ENCODE measurements at regions not wholly inside any gene's neighbourhood (a gene's known extent, or its start where the extent isn't known, plus 50 kb on each side); places are given as distances from the start of the nearest gene placed in this dataset.

DNA sequence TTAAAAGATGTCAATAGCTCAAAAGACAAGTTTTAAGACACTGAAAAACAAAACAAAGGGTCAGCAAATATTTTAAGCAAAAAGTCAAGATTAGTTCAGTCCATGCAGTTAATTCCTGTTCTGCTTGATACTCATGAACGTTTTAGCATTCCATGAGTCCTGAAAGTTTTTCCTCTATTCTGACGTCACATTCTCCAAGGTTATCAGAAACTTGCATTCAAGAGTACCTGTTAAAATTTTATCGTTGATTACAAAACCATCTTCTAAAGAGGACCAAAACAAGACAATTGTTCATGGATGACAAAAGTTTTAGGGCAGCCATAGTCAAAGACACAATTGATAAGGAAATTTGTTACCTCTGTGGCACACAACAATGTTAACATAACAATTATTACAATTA lies 52.5 kb upstream of the VOPP1 start:
- H3K9ac ChIP-seq (ENCODE audit: low read length), result no peak overlapping the region

DNA sequence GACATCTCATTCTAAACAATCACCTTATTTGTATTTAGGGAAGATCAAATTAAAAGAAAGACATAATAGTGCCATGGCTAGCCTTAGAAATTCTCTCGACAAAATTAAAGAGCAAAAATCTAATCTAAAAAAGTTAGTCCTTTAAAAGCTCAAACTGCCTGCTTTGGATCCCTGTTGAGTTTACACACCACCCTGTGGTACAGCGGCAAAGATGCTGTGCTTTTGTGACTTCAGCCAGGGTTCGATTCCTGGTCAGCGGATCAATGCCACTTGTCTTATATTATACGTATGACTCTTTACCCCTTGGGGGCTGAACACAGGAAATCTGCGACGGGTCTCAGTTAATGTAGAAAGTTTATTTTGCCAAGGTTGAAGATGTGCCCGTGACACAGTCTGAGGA lies 51.3 kb upstream of the VOPP1 start:
- Histone ChIP-seq H2AFZ (ENCODE audit: low read depth, low read length, severe bottlenecking) (no peak overlapping the region), H3F3A (ENCODE audit: insufficient read depth) (no peaks in the 10 kb centered on the region), H3K79me2 (ENCODE audit: insufficient read depth, low read length) (no peaks in the 10 kb centered on the region), H3K27me3 (ENCODE audit: low read length) (no peaks in the 10 kb centered on the region), H3K9me3 (ENCODE audit: insufficient read depth, low read length) (peaks cover 23% of the 10 kb centered on the region; the same call in 1 of the 2 replicates), H3K9ac (ENCODE audit: low read length) (no peak overlapping the region), H4K20me1 (ENCODE audit: low read depth, low read length) (no peaks in the 10 kb centered on the region), H3K4me3 (ENCODE audit: insufficient read depth, low read length, poor library complexity, severe bottlenecking) (no peak overlapping the region), H3K4me2 (ENCODE audit: low read depth, low read length, poor library complexity, severe bottlenecking) (no peak overlapping the region), H3K9me2 (replicated peaks; ENCODE audit: insufficient read depth, low read length) (no peaks in the 10 kb centered on the region), H3K27ac (ENCODE audit: low read depth, low read length) (no peak overlapping the region), H3K36me3 (ENCODE audit: low read length) (no peaks in the 10 kb centered on the region)
- TF ChIP-seq EZH2phosphoT487 (conservative IDR thresholded peaks at IDR 0.05; ENCODE audit: low read length), result no peak
- TF ChIP-seq, protein P1, sequence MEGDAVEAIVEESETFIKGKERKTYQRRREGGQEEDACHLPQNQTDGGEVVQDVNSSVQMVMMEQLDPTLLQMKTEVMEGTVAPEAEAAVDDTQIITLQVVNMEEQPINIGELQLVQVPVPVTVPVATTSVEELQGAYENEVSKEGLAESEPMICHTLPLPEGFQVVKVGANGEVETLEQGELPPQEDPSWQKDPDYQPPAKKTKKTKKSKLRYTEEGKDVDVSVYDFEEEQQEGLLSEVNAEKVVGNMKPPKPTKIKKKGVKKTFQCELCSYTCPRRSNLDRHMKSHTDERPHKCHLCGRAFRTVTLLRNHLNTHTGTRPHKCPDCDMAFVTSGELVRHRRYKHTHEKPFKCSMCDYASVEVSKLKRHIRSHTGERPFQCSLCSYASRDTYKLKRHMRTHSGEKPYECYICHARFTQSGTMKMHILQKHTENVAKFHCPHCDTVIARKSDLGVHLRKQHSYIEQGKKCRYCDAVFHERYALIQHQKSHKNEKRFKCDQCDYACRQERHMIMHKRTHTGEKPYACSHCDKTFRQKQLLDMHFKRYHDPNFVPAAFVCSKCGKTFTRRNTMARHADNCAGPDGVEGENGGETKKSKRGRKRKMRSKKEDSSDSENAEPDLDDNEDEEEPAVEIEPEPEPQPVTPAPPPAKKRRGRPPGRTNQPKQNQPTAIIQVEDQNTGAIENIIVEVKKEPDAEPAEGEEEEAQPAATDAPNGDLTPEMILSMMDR (IDR thresholded peaks at IDR 0.05; ENCODE audit: insufficient read depth, low read length, poor library complexity, severe bottlenecking), result no peak

More for the DNA sequence above, 52.5 kb upstream of the VOPP1 start:
- H3K4me2 ChIP-seq (ENCODE audit: low read depth, low read length, poor library complexity, severe bottlenecking), result no peak overlapping the region
- H3K9me3 ChIP-seq (ENCODE audit: insufficient read depth, low read length), result peaks cover 17% of the 10 kb centered on the region; the same call in 1 of the 2 replicates
- H3K79me2 ChIP-seq (ENCODE audit: insufficient read depth, low read length), result no peaks in the 10 kb centered on the region
- H4K20me1 ChIP-seq (ENCODE audit: low read depth, low read length), result no peaks in the 10 kb centered on the region
- no peaks in the 10 kb centered on the region for H3K36me3 ChIP-seq (ENCODE audit: low read length)
- no peaks in the 10 kb centered on the region for H3K9me2 ChIP-seq (replicated peaks; ENCODE audit: insufficient read depth, low read length)
- H3F3A ChIP-seq (ENCODE audit: insufficient read depth), result no peaks in the 10 kb centered on the region
- H2AFZ ChIP-seq (ENCODE audit: low read depth, low read length, severe bottlenecking), result no peak overlapping the region
- no peak overlapping the region for H3K27ac ChIP-seq (ENCODE audit: low read depth, low read length)
- no peak overlapping the region for H3K4me3 ChIP-seq (ENCODE audit: insufficient read depth, low read length, poor library complexity, severe bottlenecking)
- TF ChIP-seq, protein P1 (IDR thresholded peaks at IDR 0.05; ENCODE audit: insufficient read depth, low read length, poor library complexity, severe bottlenecking), result no peak
- no peak for TF ChIP-seq EZH2phosphoT487 (conservative IDR thresholded peaks at IDR 0.05; ENCODE audit: low read length)
- H3K27me3 ChIP-seq (ENCODE audit: low read length), result no peaks in the 10 kb centered on the region

DNA sequence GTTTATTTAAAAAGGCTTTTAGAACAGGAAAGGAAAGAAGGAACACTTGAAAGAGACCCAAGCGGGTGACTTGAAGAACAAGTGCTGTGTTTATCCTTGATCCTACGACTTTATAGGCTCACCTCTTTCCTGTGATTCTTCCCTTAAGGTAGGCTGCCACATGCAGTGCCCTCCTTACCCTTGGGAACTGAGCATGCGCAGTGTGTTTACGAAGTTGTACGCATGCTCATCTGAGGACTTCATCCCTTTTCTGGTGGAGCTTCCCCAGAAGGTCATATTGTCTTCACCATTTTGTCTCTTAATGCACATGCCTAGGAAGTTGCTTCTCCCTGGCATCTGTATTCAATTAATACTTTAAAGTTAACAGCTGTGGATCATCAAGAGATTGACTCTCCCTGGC lies 49.9 kb upstream of the VOPP1 start:
- no peak overlapping the region for H2AFZ ChIP-seq (ENCODE audit: low read depth, low read length, severe bottlenecking)
- no peaks in the 10 kb centered on the region for H3K36me3 ChIP-seq (ENCODE audit: low read length)
- H4K20me1 ChIP-seq (ENCODE audit: low read depth, low read length), result no peaks in the 10 kb centered on the region
- no peak overlapping the region for H3K4me3 ChIP-seq (ENCODE audit: insufficient read depth, low read length, poor library complexity, severe bottlenecking)
- no peaks in the 10 kb centered on the region for H3K27me3 ChIP-seq (ENCODE audit: low read length)
- no peaks in the 10 kb centered on the region for H3K79me2 ChIP-seq (ENCODE audit: insufficient read depth, low read length)
- peaks cover 24% of the 10 kb centered on the region; the same call in 1 of the 2 replicates for H3K9me3 ChIP-seq (ENCODE audit: insufficient read depth, low read length)
- no peaks in the 10 kb centered on the region for H3K9me2 ChIP-seq (replicated peaks; ENCODE audit: insufficient read depth, low read length)
- no peak overlapping the region for H3K4me2 ChIP-seq (ENCODE audit: low read depth, low read length, poor library complexity, severe bottlenecking)
- TF ChIP-seq EZH2phosphoT487 (conservative IDR thresholded peaks at IDR 0.05; ENCODE audit: low read length), result no peak
- TF ChIP-seq, protein P1 (IDR thresholded peaks at IDR 0.05; ENCODE audit: insufficient read depth, low read length, poor library complexity, severe bottlenecking), result no peak
- no peaks in the 10 kb centered on the region for H3F3A ChIP-seq (ENCODE audit: insufficient read depth)
- H3K9ac ChIP-seq (ENCODE audit: low read length), result no peak overlapping the region
- no peak overlapping the region for H3K27ac ChIP-seq (ENCODE audit: low read depth, low read length)

Data from SU-DHL-6 (cell line).